HG02938 (cell line): ENCODE measurements at regions not wholly inside any gene's neighbourhood (a gene's known extent, or its start where the extent isn't known, plus 50 kb on each side); places are given as distances from the start of the nearest gene placed in this dataset.
"Not testable (repeated sequence)": the region's sequence is repeated elsewhere in the genome, so short reads cannot be mapped to it uniquely, and the experiment has no call there.

Source experiments
- ATAC-seq: cut with Tn5 transposase; IDR thresholded peaks from one replicate; pipeline ENCODE4 v1.9.1; 2021; ENCODE audit warnings: mild to moderate bottlenecking, moderate library complexity; ENCODE audit not compliant: unreplicated experiment

GRCh38 chrX:67213686-67214085 lies 330.1 kb upstream of the AR start:
- not testable (repeated sequence) for ATAC-seq

DNA sequence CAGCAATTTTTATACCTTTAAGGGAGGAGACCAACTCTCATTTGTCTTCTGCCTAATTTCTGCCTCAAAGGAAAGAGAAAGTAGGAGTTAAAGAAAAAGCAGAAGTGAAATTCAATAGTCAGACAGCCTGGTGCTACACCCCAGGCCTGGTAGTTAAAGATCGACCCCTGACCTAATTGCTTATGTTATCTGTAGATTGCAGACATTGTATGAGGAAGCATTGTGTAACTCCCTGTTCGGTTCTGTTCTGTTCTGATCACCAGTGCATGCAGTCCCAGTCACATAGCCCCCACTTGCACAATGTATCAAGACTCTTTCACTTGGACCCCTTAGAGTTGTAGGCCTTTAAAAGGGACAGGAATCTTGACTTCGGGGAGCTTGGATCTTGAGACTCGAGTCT lies 335.9 kb upstream of the AR start:
- ATAC-seq: no peak

GRCh38 chrX:67159437-67159836 lies 384.4 kb upstream of the AR start:
- no peak for ATAC-seq

GRCh38 chrX:67114635-67115034 lies 429.2 kb upstream of the AR start:
- ATAC-seq: no peak

GRCh38 chrX:67105758-67106116 lies 438.1 kb upstream of the AR start:
- no peak for ATAC-seq

DNA sequence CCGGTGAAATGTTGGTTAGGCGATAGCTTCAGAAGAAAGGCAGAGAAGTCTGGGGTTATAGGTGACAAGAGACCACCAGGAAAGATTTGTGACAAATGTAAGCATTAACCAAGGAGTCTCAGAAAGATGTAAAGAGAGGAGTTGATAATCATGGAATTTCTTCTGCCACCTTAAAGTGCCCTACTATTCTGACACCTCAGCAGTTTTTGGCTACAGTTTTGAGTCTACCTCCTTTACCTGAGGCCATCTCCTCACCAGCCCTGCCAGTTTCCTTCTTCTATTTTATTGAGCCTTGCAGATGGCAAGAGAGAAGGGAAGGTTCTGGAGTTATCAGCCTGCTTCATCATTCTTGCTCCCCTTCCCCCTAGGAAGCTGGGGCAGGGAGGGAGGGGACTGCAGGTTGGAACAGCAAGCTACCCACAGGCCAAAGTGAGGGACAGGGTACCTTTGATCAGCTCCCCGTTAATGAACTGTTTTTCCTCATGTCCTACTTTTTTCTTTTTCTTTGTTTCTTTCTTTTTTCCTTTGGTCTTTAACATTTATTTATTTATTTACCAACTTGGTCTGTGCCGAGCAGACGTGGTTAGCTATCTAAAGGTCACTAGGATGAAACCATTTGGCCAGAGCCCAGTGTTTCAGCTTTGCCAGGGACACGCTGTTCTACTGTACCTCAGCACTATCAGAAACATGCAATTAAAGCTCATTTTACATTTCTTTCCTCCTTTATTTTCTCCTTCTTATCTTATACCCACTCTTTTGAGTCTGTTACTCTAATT lies 438.7 kb upstream of the AR start:
- no peak for ATAC-seq

- no peak for ATAC-seq
These were observed 443.6 kb upstream of the AR start for GRCh38 chrX:67100031-67100884.

GRCh38 chrX:67094061-67094460 lies 449.8 kb upstream of the AR start:
- no peak for ATAC-seq

DNA sequence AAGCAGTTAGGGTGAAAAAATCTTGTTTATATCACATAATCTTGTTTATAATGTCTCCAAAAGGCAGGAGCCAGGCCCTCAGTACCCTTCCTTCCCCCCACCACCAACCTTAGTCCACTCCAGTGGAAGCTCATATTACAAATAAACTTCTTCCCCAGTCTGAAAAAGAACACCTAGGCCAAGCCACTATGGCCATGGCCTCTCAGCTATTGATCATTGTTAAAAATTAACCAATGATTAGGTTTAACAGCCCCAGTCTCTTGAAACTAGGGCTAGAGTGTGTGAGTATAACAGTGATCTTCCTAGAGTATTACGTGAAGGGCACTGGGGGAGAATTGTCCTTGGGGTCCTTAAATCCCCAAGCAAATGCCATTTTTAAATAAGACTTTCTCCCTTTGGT lies 411.9 kb upstream of the EDA2R start:
- no peak for ATAC-seq

GRCh38 chrX:67044866-67045265 lies 406.0 kb upstream of the EDA2R start:
- ATAC-seq: no peak

DNA sequence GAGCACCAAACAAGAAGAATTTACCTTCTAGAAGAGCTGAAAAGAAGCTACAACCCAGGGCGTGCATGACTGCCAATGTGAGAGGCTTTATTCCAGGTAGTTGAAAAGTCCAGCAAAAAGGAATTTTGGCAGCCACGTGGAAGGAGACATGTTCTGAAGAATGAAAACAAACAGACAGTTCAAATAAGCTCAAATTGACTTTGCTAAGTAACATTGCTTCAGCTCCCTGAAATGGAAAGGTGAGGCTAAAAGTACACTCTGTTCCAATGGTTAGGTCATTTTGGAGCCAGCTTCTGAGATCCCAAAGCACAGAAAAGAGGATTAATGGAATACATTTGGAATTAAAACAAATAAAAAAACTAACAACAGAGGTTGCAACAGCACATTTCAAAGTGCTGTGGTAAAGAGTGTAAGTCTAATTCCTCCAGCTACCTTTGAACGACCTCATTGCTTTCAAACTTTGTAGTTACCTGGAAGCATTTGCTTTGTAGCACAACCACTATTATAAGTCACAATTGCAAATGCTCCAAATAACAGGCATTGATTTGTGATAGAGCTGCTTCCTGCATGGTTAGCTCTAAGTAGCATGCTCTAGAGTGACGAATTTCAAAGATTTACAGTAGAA lies 405.3 kb upstream of the EDA2R start:
- no peak for ATAC-seq

DNA sequence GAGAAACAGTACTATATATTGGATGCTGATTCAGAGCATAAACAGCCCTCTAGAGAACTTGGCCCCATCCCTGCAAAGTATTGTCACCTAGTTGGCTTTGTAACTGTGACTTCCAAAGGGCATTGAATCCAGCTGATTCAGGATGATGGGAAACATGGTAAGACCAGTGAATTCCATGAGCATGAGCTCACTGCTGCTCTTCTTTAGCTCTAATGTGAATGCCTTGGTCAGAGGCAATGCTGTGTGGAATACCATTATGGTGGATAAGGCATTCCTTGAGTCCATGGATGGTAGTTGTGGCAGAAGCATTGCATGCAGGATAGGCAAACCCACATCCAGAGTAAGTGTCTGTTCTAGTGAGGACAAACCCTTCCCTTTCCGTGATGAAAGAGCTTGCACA lies 365.6 kb upstream of the EDA2R start:
- no peak for ATAC-seq

- no peak for ATAC-seq
These were observed 355.9 kb upstream of the EDA2R start for GRCh38 chrX:66994729-66995128.

DNA sequence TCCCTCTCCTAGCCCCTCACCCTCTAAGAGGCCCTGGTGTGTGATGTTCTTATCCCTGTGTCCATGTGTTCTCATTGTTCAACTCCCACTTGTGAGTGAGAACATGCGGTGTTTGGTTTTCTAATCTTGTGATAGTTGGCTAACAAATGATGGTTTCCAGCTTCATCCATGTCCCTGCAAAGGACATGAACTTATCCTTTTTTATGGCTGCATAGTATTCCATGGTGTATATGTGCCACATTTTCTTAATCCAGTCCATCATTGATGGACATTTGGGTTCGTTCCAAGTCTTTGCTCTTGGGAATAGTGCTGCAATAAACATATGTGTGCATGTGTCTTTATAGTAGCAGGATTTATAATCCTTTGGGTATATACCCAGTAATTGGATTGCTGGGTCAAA lies 353.2 kb upstream of the EDA2R start:
- not testable (repeated sequence) for ATAC-seq

- ATAC-seq: no peak
These were observed 349.5 kb upstream of the EDA2R start for GRCh38 chrX:66988331-66988730.

GRCh38 chrX:66961665-66962064 lies 322.8 kb upstream of the EDA2R start:
- no peak for ATAC-seq

- ATAC-seq: no peak
These were observed 292.8 kb upstream of the EDA2R start for GRCh38 chrX:66931713-66932112.

DNA sequence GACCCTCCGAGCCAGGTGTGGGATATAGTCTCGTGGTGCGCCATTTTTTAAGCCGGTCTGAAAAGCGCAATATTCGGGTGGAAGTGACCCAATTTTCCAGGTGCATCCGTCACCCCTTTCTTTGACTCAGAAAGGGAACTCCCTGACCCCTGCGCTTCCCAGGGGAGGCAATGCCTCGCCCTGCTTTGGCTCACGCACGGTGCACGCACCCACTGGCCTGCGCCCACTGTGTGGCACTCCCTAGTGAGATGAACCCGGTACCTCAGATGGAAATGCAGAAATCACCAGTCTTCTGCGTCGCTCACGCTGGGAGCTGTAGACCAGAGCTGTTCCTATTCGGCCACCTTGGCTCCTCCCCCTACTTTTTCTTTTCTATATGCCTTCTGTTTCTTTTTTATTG lies 291.6 kb upstream of the EDA2R start:
- not testable (repeated sequence) for ATAC-seq

GRCh38 chrX:66920296-66920695 lies 281.4 kb upstream of the EDA2R start:
- ATAC-seq: no peak

- ATAC-seq: no peak
These were observed 280.5 kb upstream of the EDA2R start for GRCh38 chrX:66919280-66919832.

DNA sequence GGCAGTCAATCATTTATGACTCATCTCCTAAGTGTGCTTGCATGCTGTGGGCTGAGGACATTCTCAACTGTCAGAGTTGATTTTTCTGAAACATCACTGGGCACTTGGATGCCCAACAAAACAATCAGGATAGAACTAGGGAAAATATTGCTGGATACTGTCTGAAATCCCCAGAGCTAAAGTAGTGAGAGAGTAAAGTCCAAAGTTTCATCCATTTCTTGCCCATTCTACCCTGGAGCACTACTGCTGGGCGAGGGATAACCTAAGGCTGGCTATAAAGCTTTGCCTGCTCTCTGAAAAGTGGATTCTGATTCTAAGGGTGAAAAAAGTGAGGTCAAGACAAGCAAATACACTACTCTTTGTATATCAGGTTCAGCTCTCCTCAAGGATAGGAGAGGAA lies 279.6 kb upstream of the EDA2R start:
- no peak for ATAC-seq

DNA sequence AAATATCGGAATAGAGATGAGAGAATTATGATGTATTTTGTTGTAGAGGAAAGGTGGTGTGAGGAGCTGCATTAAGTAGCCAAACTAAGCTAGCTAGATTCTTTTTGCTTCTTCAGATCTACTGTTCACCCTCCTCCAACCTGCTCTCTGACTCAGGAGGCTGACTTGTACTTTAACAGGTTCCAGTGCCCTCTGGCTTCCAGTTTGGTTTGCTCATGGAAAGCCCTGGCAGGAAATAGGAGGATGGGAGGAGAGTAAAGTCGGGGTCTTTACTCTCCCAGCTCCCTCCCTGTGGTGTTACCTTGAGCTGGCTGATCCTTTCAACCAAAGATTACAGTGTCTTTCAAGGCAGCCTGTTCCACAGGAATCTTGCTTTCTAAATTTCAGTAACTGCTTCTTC lies 277.0 kb upstream of the EDA2R start:
- ATAC-seq: no peak
